Prostate gland (tissue), 2 donors: ENCODE measurements at regions not wholly inside any gene's neighbourhood (a gene's known extent, or its start where the extent isn't known, plus 50 kb on each side); places are given as distances from the start of the nearest gene placed in this dataset.

Experiments used
- DNase-seq: peaks from one replicate; pipeline ENCODE4 v3.0.0-alpha.2; 2019; ENCODE audit warnings: low spot score
- H3K27ac ChIP-seq, 2 donors: fragments of 200-600 bp; sonication (generic); 2 replicates each; pipeline ENCODE4 v1.5.1; 2017 to 2019
- H3K27me3 ChIP-seq: fragments of 200-600 bp; sonication (generic); replicated peaks from 2 replicates; pipeline ENCODE4 v1.5.1; 2019; ENCODE audit not compliant: insufficient read depth
- H3K36me3 ChIP-seq, 2 donors: fragments of 200-600 bp; sonication (generic); 1 replicate in 1 of 2; 2 replicates in 1 of 2; pipeline versions ENCODE4 v1.5.1 to v1.8.1; 2017 to 2019
- H3K4me1 ChIP-seq: fragments of 200-600 bp; sonication (generic); replicated peaks from 2 replicates; pipeline ENCODE4 v1.5.1; 2019
- H3K4me3 ChIP-seq, 2 donors: fragments of 200-600 bp; sonication (generic); 2 replicates each; pipeline ENCODE4 v1.5.1; 2017 to 2019
- H3K9me3 ChIP-seq: fragments of 200-600 bp; sonication (generic); 2 replicates; pipeline ENCODE4 v1.5.1; 2017
- POLR2A ChIP-seq: fragments of 450-650 bp; IDR thresholded peaks from one replicate; pipeline ENCODE4 v1.6.1; 2016; ENCODE audit warnings: antibody characterized with exemption, mild to moderate bottlenecking
- POLR2AphosphoS5 ChIP-seq: sonication (generic); formaldehyde crosslinking; IDR thresholded peaks from one replicate; pipeline ENCODE4 v1.6.1; 2017; ENCODE audit warnings: antibody characterized with exemption
- WGBS: methylation state at CpG from one replicate; pipeline ENCODE4 v1.1.5; 2018; 5-methylcytosine and 5-hydroxymethylcytosine counted together
- intact Hi-C: fragments of 100-400 bp; cut with DNase I; formaldehyde crosslinking; loops from one replicate; pipeline ENCODE4 v1.14.2; 2022
- TF ChIP-seq, protein P1 (sequence below), 4 experiments: fragments of 200-600 bp in 2 of 4; fragments of 450-650 bp in 2 of 4; sonication (generic) in 2 of 4; IDR thresholded peaks; 1 replicate in 3 of 4; 2 replicates in 1 of 4; pipeline ENCODE4 v1.5.1; 2016 to 2019; ENCODE audit warnings: antibody characterized with exemption in 4 of 4, mild to moderate bottlenecking in 2 of 4, moderate library complexity in 2 of 4

DNA sequence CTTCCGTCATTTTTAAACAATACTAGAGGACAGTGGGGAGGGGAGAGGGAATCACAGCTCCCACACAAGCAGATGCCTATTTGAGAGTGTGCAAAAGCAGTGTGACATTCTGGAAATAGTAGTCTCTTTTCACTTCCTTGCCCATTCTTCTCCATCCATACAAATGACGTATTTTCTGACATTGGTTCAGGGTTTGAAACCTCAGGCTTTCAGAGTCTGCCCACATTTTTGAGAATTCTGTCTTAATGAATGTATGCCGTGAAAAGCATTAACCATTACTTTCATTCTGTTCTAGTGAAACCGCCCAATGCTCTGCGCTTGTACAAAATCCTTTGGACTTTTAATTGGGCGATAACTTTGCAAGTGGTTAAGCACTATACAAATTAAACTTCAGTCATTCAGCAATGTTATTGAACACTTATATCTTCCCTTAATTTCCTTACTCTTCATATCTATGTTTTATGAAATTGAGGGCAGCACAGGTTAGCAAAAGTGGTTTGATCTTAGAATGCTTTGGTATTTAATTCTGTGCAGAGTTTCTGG is 265.7 kb downstream of the SOX4 start:
- Histone ChIP-seq H3K27ac (no peak overlapping the region), H3K27me3 (no peaks in the 10 kb centered on the region), H3K36me3 (no peaks in the 10 kb centered on the region), H3K4me3 (no peak overlapping the region), H3K4me1 (no peaks in the 10 kb centered on the region), H3K9me3 (no peaks in the 10 kb centered on the region)
- WGBS, result 91% methylated on average over 6 of the region's 6 CpGs
- DNase-seq, result no peak
- intact Hi-C loops, result no loop called here
- no peak for TF ChIP-seq POLR2A
- TF ChIP-seq POLR2AphosphoS5, result no peak
- TF ChIP-seq, protein P1, sequence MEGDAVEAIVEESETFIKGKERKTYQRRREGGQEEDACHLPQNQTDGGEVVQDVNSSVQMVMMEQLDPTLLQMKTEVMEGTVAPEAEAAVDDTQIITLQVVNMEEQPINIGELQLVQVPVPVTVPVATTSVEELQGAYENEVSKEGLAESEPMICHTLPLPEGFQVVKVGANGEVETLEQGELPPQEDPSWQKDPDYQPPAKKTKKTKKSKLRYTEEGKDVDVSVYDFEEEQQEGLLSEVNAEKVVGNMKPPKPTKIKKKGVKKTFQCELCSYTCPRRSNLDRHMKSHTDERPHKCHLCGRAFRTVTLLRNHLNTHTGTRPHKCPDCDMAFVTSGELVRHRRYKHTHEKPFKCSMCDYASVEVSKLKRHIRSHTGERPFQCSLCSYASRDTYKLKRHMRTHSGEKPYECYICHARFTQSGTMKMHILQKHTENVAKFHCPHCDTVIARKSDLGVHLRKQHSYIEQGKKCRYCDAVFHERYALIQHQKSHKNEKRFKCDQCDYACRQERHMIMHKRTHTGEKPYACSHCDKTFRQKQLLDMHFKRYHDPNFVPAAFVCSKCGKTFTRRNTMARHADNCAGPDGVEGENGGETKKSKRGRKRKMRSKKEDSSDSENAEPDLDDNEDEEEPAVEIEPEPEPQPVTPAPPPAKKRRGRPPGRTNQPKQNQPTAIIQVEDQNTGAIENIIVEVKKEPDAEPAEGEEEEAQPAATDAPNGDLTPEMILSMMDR (IDR thresholded peaks at IDR 0.05), result no peak

DNA sequence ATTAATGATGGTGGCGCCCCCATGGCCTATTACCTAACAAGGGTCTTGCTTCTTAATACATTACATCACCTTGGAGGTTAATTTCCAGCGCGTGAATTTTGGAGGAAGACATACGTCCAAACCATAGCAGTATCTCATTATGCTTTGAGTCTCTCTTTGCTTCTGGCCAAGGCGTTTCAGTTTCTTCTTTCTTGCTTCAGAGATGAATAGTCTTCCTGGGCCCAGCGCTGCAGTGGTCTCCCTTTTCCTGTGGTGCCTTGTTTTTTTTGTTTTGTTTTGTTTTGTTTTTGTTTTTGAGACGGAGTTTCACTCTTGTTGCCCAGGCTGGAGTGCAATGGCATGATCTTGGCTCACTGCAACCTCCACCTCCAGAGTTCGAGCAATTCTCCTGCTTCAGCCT is 268.4 kb downstream of the SOX4 start:
- Histone ChIP-seq H3K4me3 (no peak overlapping the region), H3K27ac (no peak overlapping the region), H3K36me3 (no peaks in the 10 kb centered on the region), H3K4me1 (no peaks in the 10 kb centered on the region), H3K9me3 (no peaks in the 10 kb centered on the region), H3K27me3 (no peaks in the 10 kb centered on the region)
- 96% methylated on average over 8 of the region's 8 CpGs for WGBS
- DNase-seq, result no peak
- intact Hi-C loops, result no loop called here
- no peak for TF ChIP-seq POLR2AphosphoS5
- TF ChIP-seq, protein P1 (IDR thresholded peaks at IDR 0.05), result no peak
- TF ChIP-seq POLR2A, result no peak

DNA sequence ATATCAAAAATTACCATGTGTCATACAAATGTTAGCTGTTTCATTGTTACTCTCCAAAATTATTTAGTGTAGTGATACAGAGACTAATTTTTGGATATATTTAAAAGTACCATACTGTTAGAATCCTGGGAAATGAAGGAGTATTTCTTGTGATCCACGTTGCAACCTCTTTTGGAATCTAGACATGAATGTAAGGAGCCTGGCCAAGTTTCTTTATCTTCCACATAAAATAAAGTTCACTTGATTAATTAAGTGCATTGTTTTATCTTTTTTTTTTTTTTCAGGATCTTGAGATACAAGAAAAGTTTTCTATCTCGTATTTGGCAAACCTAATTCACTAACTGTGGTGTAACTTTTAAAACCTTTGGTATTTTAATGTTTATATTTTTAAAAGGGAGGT is 270.7 kb downstream of the SOX4 start:
- Histone ChIP-seq H3K4me3 (no peak overlapping the region), H3K36me3 (no peaks in the 10 kb centered on the region), H3K9me3 (no peaks in the 10 kb centered on the region), H3K27ac (no peak overlapping the region), H3K4me1 (no peaks in the 10 kb centered on the region), H3K27me3 (no peaks in the 10 kb centered on the region)
- intact Hi-C loops, result no loop called here
- WGBS, result 13% methylated on average over 2 of the region's 2 CpGs
- no peak for DNase-seq
- TF ChIP-seq, protein P1 (IDR thresholded peaks at IDR 0.05), result no peak
- TF ChIP-seq POLR2A (no peak), POLR2AphosphoS5 (no peak)

DNA sequence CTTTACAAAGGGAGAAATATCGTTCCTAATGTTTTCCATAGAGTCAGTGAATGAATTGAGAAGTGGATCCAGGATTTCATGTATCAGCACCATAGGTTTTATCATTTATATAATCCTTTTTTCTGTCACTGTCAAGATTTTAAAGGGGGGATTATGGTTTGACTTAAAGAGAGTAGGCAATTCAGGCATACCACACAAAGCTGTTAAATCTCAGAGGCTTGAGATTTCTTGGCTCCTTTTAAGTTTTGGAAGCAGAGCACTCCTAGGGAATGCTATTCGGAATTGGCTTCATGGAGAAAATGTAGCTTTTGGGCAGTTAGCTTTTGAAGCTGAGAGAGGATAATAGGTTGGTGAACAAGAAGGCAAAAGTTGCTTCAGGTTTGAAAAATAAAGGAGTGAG is 274.7 kb downstream of the SOX4 start:
- Histone ChIP-seq H3K4me3 (no peak overlapping the region), H3K27ac (no peak overlapping the region), H3K36me3 (no peaks in the 10 kb centered on the region), H3K4me1 (no peaks in the 10 kb centered on the region), H3K9me3 (no peaks in the 10 kb centered on the region), H3K27me3 (no peaks in the 10 kb centered on the region)
- 79% methylated on average over 2 of the region's 2 CpGs for WGBS
- TF ChIP-seq POLR2AphosphoS5, result no peak
- TF ChIP-seq, protein P1 (IDR thresholded peaks at IDR 0.05), result no peak
- TF ChIP-seq POLR2A, result no peak
- intact Hi-C loops, result no loop called here
- DNase-seq, result no peak

DNA sequence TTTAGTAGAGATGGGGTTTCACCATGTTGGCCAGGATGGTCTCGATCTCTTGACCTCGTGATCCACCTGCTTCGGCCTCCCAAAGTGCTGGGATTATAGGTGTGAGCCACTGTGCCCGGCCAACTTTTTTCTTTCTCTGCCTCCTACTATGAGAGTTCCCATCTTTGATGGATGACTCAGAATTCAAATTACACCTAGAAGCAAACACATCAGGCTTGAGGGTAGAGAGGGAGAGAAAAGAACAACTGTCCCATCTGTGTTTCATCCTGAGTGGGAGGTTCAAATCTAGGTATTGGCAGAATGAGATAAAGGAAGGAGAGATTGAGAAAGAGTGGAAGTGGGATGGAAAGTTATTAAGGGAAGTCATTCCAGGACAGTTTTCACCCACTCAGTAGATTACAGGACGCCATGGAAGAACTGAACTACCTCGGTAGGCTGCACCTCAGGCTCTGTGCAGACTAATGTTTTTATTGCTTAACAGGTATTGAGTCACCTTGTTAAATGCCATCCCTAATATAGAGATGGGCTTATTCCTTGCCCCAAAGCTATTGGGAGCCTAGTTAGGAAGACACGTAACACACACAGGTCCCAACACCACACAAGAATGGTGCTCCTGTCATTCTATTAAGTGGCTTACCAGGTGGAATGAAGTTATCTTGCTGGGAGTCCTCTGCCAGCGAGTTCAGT is 275.7 kb downstream of the SOX4 start:
- intact Hi-C loops, result no loop called here
- 89% methylated on average over 8 of the region's 8 CpGs for WGBS
- Histone ChIP-seq H3K4me1 (no peaks in the 10 kb centered on the region), H3K4me3 (no peak overlapping the region), H3K27me3 (no peaks in the 10 kb centered on the region), H3K27ac (no peak overlapping the region), H3K9me3 (no peaks in the 10 kb centered on the region), H3K36me3 (no peaks in the 10 kb centered on the region)
- no peak for DNase-seq
- TF ChIP-seq POLR2A, result no peak
- TF ChIP-seq POLR2AphosphoS5, result no peak
- TF ChIP-seq, protein P1 (IDR thresholded peaks at IDR 0.05), result no peak
